Lung (tissue), 11 donors: ENCODE measurements at regions not wholly inside any gene's neighbourhood (a gene's known extent, or its start where the extent isn't known, plus 50 kb on each side); places are given as distances from the start of the nearest gene placed in this dataset.

Source experiments
- ATAC-seq: fragments of 200-7000 bp; cut with Tn5 transposase; one replicate; pipeline ENCODE4 v1.9.1; 2020; ENCODE audit warnings: moderate number of reproducible peaks; ENCODE audit not compliant: insufficient read depth, low FRiP score
- DNase-seq, 3 donors: peaks; one replicate each; pipeline ENCODE4 v3.0.0-alpha.2; 2013 to 2017
- H3K27ac ChIP-seq, 2 donors: one replicate each; pipeline ENCODE4 v1.5.1; 2013; ENCODE audit warnings: mild to moderate bottlenecking in 2 of 2, moderate library complexity in 2 of 2, control low read depth in 1 of 2, inconsistent platforms in 1 of 2, low read depth in 1 of 2, low read length in 1 of 2
- H3K27me3 ChIP-seq, 3 donors: one replicate each; pipeline ENCODE4 v1.5.1; 2013; ENCODE audit warnings: low read length in 2 of 3; ENCODE audit not compliant: control insufficient read depth in 3 of 3, insufficient read depth in 3 of 3
- H3K36me3 ChIP-seq, 4 donors: one replicate each; pipeline ENCODE4 v1.5.1; 2013; ENCODE audit warnings: low read length in 4 of 4, mild to moderate bottlenecking in 1 of 4, moderate library complexity in 1 of 4; ENCODE audit not compliant: control insufficient read depth in 4 of 4, insufficient read depth in 4 of 4
- H3K4me1 ChIP-seq, 5 donors: one replicate each; pipeline ENCODE4 v1.5.1; 2013; ENCODE audit warnings: low read length in 5 of 5, mild to moderate bottlenecking in 2 of 5, moderate library complexity in 1 of 5; ENCODE audit not compliant: control insufficient read depth in 5 of 5, insufficient read depth in 5 of 5
- H3K4me3 ChIP-seq: one replicate; pipeline ENCODE4 v1.5.1; 2013; ENCODE audit warnings: mild to moderate bottlenecking, control low read depth, moderate library complexity
- H3K9ac ChIP-seq, 2 donors: one replicate each; pipeline ENCODE4 v1.5.1; 2013; ENCODE audit warnings: low read length in 2 of 2, control low read depth in 1 of 2; ENCODE audit not compliant: insufficient read depth in 1 of 2
- H3K9me3 ChIP-seq, 4 donors: one replicate each; pipeline ENCODE4 v1.5.1; 2013; ENCODE audit warnings: low read length in 3 of 4, mild to moderate bottlenecking in 1 of 4, moderate library complexity in 1 of 4; ENCODE audit not compliant: control insufficient read depth in 4 of 4, insufficient read depth in 3 of 4
- CTCF ChIP-seq: IDR thresholded peaks from 2 replicates; pipeline ENCODE4 v1.5.1; 2012; ENCODE audit warnings: mild to moderate bottlenecking; ENCODE audit errors: control extremely low read depth, extremely low read depth
- WGBS, 2 donors: extraction: QIAGEN DNeasy Blood & Tissue Kit; methylation state at CpG; one replicate each; pipeline ENCODE4 v1.1.7; 2013; 5-methylcytosine and 5-hydroxymethylcytosine counted together
- donor health status: control.
- donor health status: control.
- donor health status: Bipolar disorder and iron deficiency.
- donor health status: healthy.
- donor health status: DM: yes; HTN: yes; CAD: no.

GRCh38 chr22:44385296-44385610 lies 72.5 kb upstream of the SHISAL1 start:
- DNase-seq (no peak), ATAC-seq (no peak)
- H3K9ac ChIP-seq = no peak overlapping the region
- 84 to 85% methylated on average over 14 of the region's 14 CpGs for WGBS, 2 donors
- no peak overlapping the region for H3K27ac ChIP-seq
- peaks cover 0 to 1% (median 0%) of the 10 kb centered on the region in 4 donors for H3K9me3 ChIP-seq
- no peak for TF ChIP-seq CTCF
- no peaks in the 10 kb centered on the region for H3K27me3 ChIP-seq
- H3K36me3 ChIP-seq = no peaks in the 10 kb centered on the region
- peaks cover 0 to 11% (median 7%) of the 10 kb centered on the region in 5 donors for H3K4me1 ChIP-seq
- H3K4me3 ChIP-seq = no peak overlapping the region

GRCh38 chr22:44384563-44385295 lies 72.0 kb upstream of the SHISAL1 start:
- H3K4me3 ChIP-seq = no peak overlapping the region
- peaks cover 0 to 6% (median 0%) of the 10 kb centered on the region in 4 donors for H3K9me3 ChIP-seq
- DNase-seq = peak in 1 of 3 donors; percentile 52
- no peak overlapping the region for H3K9ac ChIP-seq
- no peak for TF ChIP-seq CTCF
- WGBS, 2 donors = 82 to 92% methylated on average over 12 of the region's 12 CpGs
- H3K4me1 ChIP-seq = peaks cover 0 to 14% (median 7%) of the 10 kb centered on the region in 5 donors
- no peak overlapping the region for H3K27ac ChIP-seq
- H3K27me3 ChIP-seq = no peaks in the 10 kb centered on the region
- ATAC-seq = no peak
- no peaks in the 10 kb centered on the region for H3K36me3 ChIP-seq

GRCh38 chr22:44383652-44384562 lies 71.2 kb upstream of the SHISAL1 start:
- DNase-seq (no peak), ATAC-seq (no peak)
- no peak for TF ChIP-seq CTCF
- H3K9ac ChIP-seq = no peak overlapping the region
- H3K27ac ChIP-seq = no peak overlapping the region
- H3K9me3 ChIP-seq = peaks cover 0 to 6% (median 0%) of the 10 kb centered on the region in 4 donors
- 83 to 90% methylated on average over 14 of the region's 14 CpGs for WGBS, 2 donors
- no peaks in the 10 kb centered on the region for H3K36me3 ChIP-seq
- H3K4me3 ChIP-seq = no peak overlapping the region
- peaks cover 0 to 14% (median 7%) of the 10 kb centered on the region in 5 donors for H3K4me1 ChIP-seq
- H3K27me3 ChIP-seq = no peaks in the 10 kb centered on the region
